ENCODE measurements at regions not wholly inside any gene's neighbourhood (a gene's known extent, or its start where the extent isn't known, plus 50 kb on each side); places are given as distances from the start of the nearest gene placed in this dataset.
"Not testable (repeated sequence)": the region's sequence is repeated elsewhere in the genome, so short reads cannot be mapped to it uniquely, and the experiment has no call there.

DNA sequence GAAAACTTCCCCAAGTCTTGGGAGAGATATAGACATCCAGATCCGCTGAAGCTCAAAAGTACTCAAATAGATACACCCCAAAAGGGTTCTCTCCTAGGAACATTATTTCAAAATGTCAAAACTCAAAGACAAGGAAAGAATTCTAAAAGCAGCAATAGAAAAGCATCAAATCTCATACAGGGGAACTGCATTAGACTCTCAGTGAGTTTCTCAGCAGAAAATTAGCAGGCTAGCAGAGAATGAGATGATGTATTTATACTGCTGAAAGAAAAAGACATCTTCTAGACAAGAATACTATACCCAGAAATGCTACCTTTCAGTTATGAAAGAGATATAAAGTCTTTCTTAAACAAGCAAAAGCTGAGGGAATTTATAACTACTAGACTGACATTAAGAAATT is 75.5 kb upstream of the RIMS1 start:
- H3K27ac ChIP-seq = no peak overlapping the region
- no peaks in the 10 kb centered on the region for H3K36me3 ChIP-seq
- peaks cover 13 to 42% of the 10 kb centered on the region in 2 donors for H3K9me3 ChIP-seq
- no peaks in the 10 kb centered on the region for H3K27me3 ChIP-seq
- no peaks in the 10 kb centered on the region for H3K4me1 ChIP-seq
- H3K4me3 ChIP-seq = no peak overlapping the region
- intact Hi-C loops (cut with DNase I; ENCODE audit: low total_unique reads) = no loop called here
- DNase-seq (ENCODE audit: low spot score in 2 of 2) = no peak
- TF ChIP-seq POLR2AphosphoS5 (IDR thresholded peaks at IDR 0.05) = no peak
- TF ChIP-seq, protein P1, sequence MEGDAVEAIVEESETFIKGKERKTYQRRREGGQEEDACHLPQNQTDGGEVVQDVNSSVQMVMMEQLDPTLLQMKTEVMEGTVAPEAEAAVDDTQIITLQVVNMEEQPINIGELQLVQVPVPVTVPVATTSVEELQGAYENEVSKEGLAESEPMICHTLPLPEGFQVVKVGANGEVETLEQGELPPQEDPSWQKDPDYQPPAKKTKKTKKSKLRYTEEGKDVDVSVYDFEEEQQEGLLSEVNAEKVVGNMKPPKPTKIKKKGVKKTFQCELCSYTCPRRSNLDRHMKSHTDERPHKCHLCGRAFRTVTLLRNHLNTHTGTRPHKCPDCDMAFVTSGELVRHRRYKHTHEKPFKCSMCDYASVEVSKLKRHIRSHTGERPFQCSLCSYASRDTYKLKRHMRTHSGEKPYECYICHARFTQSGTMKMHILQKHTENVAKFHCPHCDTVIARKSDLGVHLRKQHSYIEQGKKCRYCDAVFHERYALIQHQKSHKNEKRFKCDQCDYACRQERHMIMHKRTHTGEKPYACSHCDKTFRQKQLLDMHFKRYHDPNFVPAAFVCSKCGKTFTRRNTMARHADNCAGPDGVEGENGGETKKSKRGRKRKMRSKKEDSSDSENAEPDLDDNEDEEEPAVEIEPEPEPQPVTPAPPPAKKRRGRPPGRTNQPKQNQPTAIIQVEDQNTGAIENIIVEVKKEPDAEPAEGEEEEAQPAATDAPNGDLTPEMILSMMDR (IDR thresholded peaks at IDR 0.05) = no peak
- TF ChIP-seq POLR2A (IDR thresholded peaks at IDR 0.05) = no peak

DNA sequence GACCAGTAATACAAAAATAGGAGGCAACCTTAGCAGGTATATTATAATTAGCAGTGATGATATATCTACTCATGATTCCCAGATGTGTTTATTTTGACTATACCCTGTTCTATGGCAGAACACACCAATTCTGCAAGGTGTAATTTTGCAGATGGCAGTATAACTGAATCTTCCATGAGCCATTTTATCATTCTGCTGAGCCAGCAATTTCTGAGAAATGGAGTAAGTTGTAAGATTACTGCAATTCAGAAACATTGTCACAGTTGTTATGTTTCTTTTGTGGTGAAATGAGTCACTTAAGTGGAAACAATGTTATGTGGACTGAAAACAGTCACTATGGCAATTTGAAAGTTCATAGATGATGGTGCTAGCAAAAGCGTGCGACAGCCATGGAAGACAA is 63.7 kb upstream of the RIMS1 start:
- Histone ChIP-seq H3K27me3 (no peaks in the 10 kb centered on the region), H3K36me3 (no peaks in the 10 kb centered on the region), H3K4me1 (no peaks in the 10 kb centered on the region), H3K9me3 (no peaks in the 10 kb centered on the region), H3K4me3 (no peak overlapping the region), H3K27ac (no peak overlapping the region)
- TF ChIP-seq, protein P1 (IDR thresholded peaks at IDR 0.05) = no peak
- TF ChIP-seq POLR2AphosphoS5 (IDR thresholded peaks at IDR 0.05) (no peak), POLR2A (IDR thresholded peaks at IDR 0.05) (no peak)
- intact Hi-C loops (cut with DNase I; ENCODE audit: low total_unique reads) = loop anchor here (2.0 kb wide), 1 partner anchor 66 kb away; no protein-coding TSS in a partner anchor
- DNase-seq (ENCODE audit: low spot score in 2 of 2) = no peak

DNA sequence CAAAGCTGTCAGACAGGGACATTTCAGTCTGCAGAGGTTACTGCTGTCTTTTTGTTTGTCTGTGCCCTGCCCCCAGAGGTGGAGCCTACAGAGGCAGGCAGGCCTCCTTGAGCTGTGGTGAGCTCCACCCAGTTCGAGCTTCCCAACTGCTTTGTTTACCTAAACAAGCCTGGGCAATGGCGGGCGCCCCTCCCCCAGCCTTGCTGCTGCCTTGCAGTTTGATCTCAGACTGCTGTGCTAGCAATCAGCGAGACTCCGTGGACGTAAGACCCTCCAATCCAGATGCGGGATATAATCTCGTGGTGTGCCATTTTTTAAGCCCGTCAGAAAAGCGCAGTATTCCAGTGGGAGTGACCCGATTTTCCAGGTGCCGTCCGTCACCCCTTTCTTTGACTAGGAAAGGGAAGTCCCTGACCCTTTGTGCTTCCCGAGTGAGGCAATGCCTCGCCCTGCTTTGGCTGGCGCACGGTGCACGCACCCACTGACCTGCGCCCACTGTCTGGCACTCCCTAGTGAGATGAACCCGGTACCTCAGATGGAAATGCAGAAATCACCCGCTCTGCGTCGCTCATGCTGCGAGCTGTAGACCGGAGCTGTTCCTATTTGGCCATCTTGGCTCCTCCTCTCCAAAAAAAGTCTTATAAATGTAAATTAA is 54.1 kb upstream of the RIMS1 start:
- H3K9me3 ChIP-seq; H3K27ac ChIP-seq; DNase-seq (ENCODE audit: low spot score in 2 of 2); H3K27me3 ChIP-seq; H3K36me3 ChIP-seq; H3K4me1 ChIP-seq; H3K4me3 ChIP-seq; intact Hi-C loops (cut with DNase I; ENCODE audit: low total_unique reads): not testable (repeated sequence)

All from breast epithelium (tissue), 4 donors.